Mesenchymal stem cell (in vitro differentiated cells and primary cell): ENCODE measurements at regions not wholly inside any gene's neighbourhood (a gene's known extent, or its start where the extent isn't known, plus 50 kb on each side); places are given as distances from the start of the nearest gene placed in this dataset.

Experiments
- DNase-seq: peaks from one replicate; pipeline ENCODE4 v3.0.0-alpha.2; 2013
- H2AFZ ChIP-seq: one replicate; pipeline ENCODE4 v1.6.1; 2013; ENCODE audit warnings: low read depth, mild to moderate bottlenecking, control low read depth, inconsistent platforms, low read length, moderate library complexity
- H2AK5ac ChIP-seq: 2 replicates; pipeline ENCODE4 v1.6.1; 2013; ENCODE audit warnings: low read length, moderate library complexity, mild to moderate bottlenecking, inconsistent platforms; ENCODE audit not compliant: severe bottlenecking
- H2BK120ac ChIP-seq: one replicate; pipeline ENCODE4 v1.6.1; 2013; ENCODE audit warnings: low read depth, mild to moderate bottlenecking, inconsistent platforms, low read length, moderate library complexity
- H2BK12ac ChIP-seq, 2 experiments: one replicate each; pipeline ENCODE4 v1.6.1; 2013; ENCODE audit warnings: inconsistent platforms in 2 of 2, low read length in 2 of 2, mild to moderate bottlenecking in 2 of 2, moderate library complexity in 2 of 2, control low read depth in 1 of 2
- H2BK15ac ChIP-seq: one replicate; pipeline ENCODE4 v1.6.1; 2013; ENCODE audit warnings: mild to moderate bottlenecking, low read depth, inconsistent platforms; ENCODE audit not compliant: poor library complexity, severe bottlenecking
- H2BK5ac ChIP-seq: 2 replicates; pipeline ENCODE4 v1.6.1; 2013; ENCODE audit warnings: low read depth, mild to moderate bottlenecking, low read length, control low read depth, inconsistent platforms; ENCODE audit not compliant: poor library complexity, severe bottlenecking
- H3K14ac ChIP-seq, 2 experiments: one replicate each; pipeline ENCODE4 v1.6.1; 2013; ENCODE audit warnings: inconsistent platforms in 2 of 2, low read length in 2 of 2, control low read depth in 1 of 2, mild to moderate bottlenecking in 1 of 2, moderate library complexity in 1 of 2
- H3K18ac ChIP-seq, 2 experiments: one replicate each; pipeline ENCODE4 v1.6.1; 2013; ENCODE audit warnings: inconsistent platforms in 2 of 2, low read length in 2 of 2, control low read depth in 1 of 2, low read depth in 1 of 2, mild to moderate bottlenecking in 1 of 2
- H3K23ac ChIP-seq, 2 experiments: one replicate each; pipeline ENCODE4 v1.6.1; 2013; ENCODE audit warnings: inconsistent platforms in 2 of 2, low read length in 2 of 2, mild to moderate bottlenecking in 2 of 2, moderate library complexity in 2 of 2, control low read depth in 1 of 2
- H3K27ac ChIP-seq: 2 replicates; pipeline ENCODE4 v1.5.1; 2013; ENCODE audit warnings: mild to moderate bottlenecking, moderate library complexity, low read length, control low read depth, inconsistent platforms; ENCODE audit not compliant: poor library complexity, severe bottlenecking
- H3K27me3 ChIP-seq, 2 experiments: 2 replicates each; pipeline versions ENCODE4 v1.6.1 to v1.7.0; 2013; ENCODE audit warnings: low read length in 2 of 2, mild to moderate bottlenecking in 2 of 2, moderate library complexity in 2 of 2, control low read depth in 1 of 2, inconsistent platforms in 1 of 2; ENCODE audit not compliant: control insufficient read depth in 1 of 2, insufficient read depth in 1 of 2
- H3K36me3 ChIP-seq, 2 experiments: 2 replicates each; pipeline versions ENCODE4 v1.6.1 to v1.7.0; 2013; ENCODE audit warnings: low read length in 2 of 2, control low read depth in 1 of 2, inconsistent platforms in 1 of 2, low read depth in 1 of 2, mild to moderate bottlenecking in 1 of 2; ENCODE audit not compliant: insufficient read depth in 2 of 2, control insufficient read depth in 1 of 2
- H3K4ac ChIP-seq, 2 experiments: one replicate each; pipeline ENCODE4 v1.6.1; 2013; ENCODE audit warnings: inconsistent platforms in 2 of 2, low read length in 2 of 2, mild to moderate bottlenecking in 2 of 2, moderate library complexity in 2 of 2, control low read depth in 1 of 2, low read depth in 1 of 2
- H3K4me1 ChIP-seq: 2 replicates; pipeline ENCODE4 v1.6.1; 2013; ENCODE audit warnings: low read depth, low read length, control low read depth; ENCODE audit not compliant: control insufficient read depth, insufficient read depth
- H3K4me2 ChIP-seq: 2 replicates; pipeline ENCODE4 v1.6.1; 2013; ENCODE audit warnings: low read length, mild to moderate bottlenecking, inconsistent platforms; ENCODE audit not compliant: poor library complexity, severe bottlenecking
- H3K4me3 ChIP-seq, 2 experiments: 2 replicates each; pipeline versions ENCODE4 v1.5.1 to v1.7.0; 2013; ENCODE audit warnings: low read length in 2 of 2, mild to moderate bottlenecking in 2 of 2, control low read depth in 1 of 2, low read depth in 1 of 2; ENCODE audit not compliant: insufficient read depth in 1 of 2
- H3K79me1 ChIP-seq: replicated peaks from 2 replicates; pipeline ENCODE4 v1.6.1; 2013; ENCODE audit warnings: mild to moderate bottlenecking, control low read depth, low read length, inconsistent platforms; ENCODE audit not compliant: poor library complexity, severe bottlenecking
- H3K9ac ChIP-seq: 2 replicates; pipeline ENCODE4 v1.7.0; 2013; ENCODE audit warnings: mild to moderate bottlenecking, low read length, moderate library complexity
- H3K9me3 ChIP-seq: 2 replicates; pipeline ENCODE4 v1.7.0; 2013; ENCODE audit warnings: mild to moderate bottlenecking, low read length; ENCODE audit not compliant: control insufficient read depth
- H4K8ac ChIP-seq: one replicate; pipeline ENCODE4 v1.6.1; 2013; ENCODE audit warnings: inconsistent platforms, mild to moderate bottlenecking, low read length, moderate library complexity
- H4K91ac ChIP-seq: one replicate; pipeline ENCODE4 v1.6.1; 2013; ENCODE audit warnings: mild to moderate bottlenecking, low read length, inconsistent platforms
- WGBS: methylation state at CpG from one replicate; pipeline ENCODE4 v1.1.7; 2013; ENCODE audit warnings: mixed read lengths; 5-methylcytosine and 5-hydroxymethylcytosine counted together

DNA sequence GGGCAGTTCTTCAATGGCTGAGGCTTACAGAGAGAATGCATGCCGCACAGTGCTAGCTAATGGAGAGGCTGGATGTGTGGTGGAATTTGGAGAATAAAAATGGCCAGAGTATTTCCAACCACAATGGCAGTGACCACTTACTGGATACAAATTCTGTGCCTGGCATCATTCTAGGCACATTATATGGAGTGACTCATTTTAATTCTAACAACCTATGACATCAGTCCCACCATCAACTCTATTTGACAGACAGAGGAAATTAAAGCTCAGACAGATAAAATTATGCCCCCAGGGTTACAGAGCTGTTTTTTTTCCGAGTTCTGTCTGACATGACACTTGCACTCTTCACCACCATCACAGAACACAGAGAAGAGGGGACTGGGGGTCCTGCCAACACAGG, 105.6 kb upstream of the IL12B start:
- Histone ChIP-seq H2AFZ (no peak overlapping the region), H4K8ac (no peak overlapping the region), H3K79me1 (no peaks in the 10 kb centered on the region), H3K18ac (no peak overlapping the region), H2AK5ac (no peak overlapping the region), H3K27me3 (peaks cover 23 to 78% of the 10 kb centered on the region in 2 experiments), H2BK5ac (no peak overlapping the region), H2BK15ac (no peak overlapping the region), H3K4me2 (no peak overlapping the region), H4K91ac (no peak overlapping the region), H2BK12ac (no peak overlapping the region), H3K9ac (no peak overlapping the region), H2BK120ac (no peak overlapping the region), H3K4ac (no peak overlapping the region), H3K14ac (no peak overlapping the region), H3K23ac (no peak overlapping the region), H3K9me3 (no peaks in the 10 kb centered on the region), H3K27ac (no peak overlapping the region), H3K4me3 (no peak overlapping the region), H3K4me1 (no peaks in the 10 kb centered on the region), H3K36me3 (no peaks in the 10 kb centered on the region)
- no peak for DNase-seq
- 71% methylated on average over 2 of the region's 2 CpGs for WGBS

DNA sequence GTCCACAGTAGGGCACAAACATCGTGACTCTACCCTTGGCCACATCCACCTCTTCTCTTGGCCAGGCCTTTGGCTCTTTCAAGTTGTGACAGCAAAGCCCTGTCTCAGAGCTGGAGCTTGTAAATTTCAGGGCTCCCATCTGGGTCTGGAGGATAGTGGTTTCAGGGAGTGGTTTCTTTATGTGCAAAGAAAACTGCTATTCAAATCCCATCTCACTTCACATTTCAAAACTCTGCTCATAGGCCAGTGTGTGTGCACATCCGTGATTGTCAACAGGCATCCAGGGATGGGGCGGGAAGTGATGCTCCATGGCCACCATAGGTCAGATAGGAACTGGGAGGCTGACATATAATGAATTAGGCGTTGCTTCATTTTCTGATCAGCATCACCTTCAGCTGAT, 107.8 kb upstream of the IL12B start:
- Histone ChIP-seq H2BK12ac (no peak overlapping the region), H3K79me1 (no peaks in the 10 kb centered on the region), H3K23ac (no peak overlapping the region), H2BK5ac (no peak overlapping the region), H2AFZ (no peak overlapping the region), H3K36me3 (no peaks in the 10 kb centered on the region), H3K27ac (no peak overlapping the region), H3K4me1 (no peaks in the 10 kb centered on the region), H4K91ac (no peak overlapping the region), H3K4ac (no peak overlapping the region), H3K27me3 (peaks cover 37 to 64% of the 10 kb centered on the region in 2 experiments), H3K4me3 (no peak overlapping the region), H4K8ac (no peak overlapping the region), H3K9ac (no peak overlapping the region), H3K4me2 (no peak overlapping the region), H3K9me3 (no peaks in the 10 kb centered on the region), H2BK15ac (no peak overlapping the region), H2BK120ac (no peak overlapping the region), H3K18ac (no peak overlapping the region), H3K14ac (no peak overlapping the region), H2AK5ac (no peak overlapping the region)
- 40% methylated on average over 2 of the region's 4 CpGs for WGBS
- no peak for DNase-seq

DNA sequence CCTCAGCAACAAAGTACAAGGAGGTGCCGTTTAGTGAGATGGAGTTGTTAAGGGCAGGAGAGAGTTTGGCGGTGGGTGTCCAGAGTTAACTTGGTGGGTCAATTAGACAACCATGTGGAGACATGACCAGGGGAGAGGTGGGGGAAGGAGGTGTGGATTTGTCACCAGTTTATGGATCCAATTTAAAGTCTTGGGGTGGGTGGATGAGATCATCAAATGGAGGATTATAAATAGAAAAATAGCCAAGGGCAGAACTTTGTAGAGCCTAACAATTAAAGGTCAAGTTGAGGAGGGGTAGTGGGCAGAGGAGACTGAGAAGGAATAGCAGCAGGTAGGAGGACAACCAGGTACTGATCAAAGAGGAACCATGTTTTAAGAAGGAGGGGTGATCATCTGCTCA, 108.7 kb upstream of the IL12B start:
- Histone ChIP-seq H4K91ac (no peak overlapping the region), H3K4me2 (no peak overlapping the region), H2BK5ac (no peak overlapping the region), H2AK5ac (no peak overlapping the region), H3K27ac (no peak overlapping the region), H3K14ac (no peak overlapping the region), H3K36me3 (no peaks in the 10 kb centered on the region), H3K4me3 (no peak overlapping the region), H3K9ac (no peak overlapping the region), H3K27me3 (peaks cover 35 to 59% of the 10 kb centered on the region in 2 experiments), H2BK120ac (no peak overlapping the region), H3K4ac (no peak overlapping the region), H3K9me3 (no peaks in the 10 kb centered on the region), H3K79me1 (no peaks in the 10 kb centered on the region), H3K23ac (no peak overlapping the region), H2BK12ac (no peak overlapping the region), H3K18ac (no peak overlapping the region), H4K8ac (no peak overlapping the region), H3K4me1 (no peaks in the 10 kb centered on the region), H2BK15ac (no peak overlapping the region), H2AFZ (no peak overlapping the region)
- DNase-seq, result no peak
- WGBS, result 94% methylated on average over 2 of the region's 2 CpGs

DNA sequence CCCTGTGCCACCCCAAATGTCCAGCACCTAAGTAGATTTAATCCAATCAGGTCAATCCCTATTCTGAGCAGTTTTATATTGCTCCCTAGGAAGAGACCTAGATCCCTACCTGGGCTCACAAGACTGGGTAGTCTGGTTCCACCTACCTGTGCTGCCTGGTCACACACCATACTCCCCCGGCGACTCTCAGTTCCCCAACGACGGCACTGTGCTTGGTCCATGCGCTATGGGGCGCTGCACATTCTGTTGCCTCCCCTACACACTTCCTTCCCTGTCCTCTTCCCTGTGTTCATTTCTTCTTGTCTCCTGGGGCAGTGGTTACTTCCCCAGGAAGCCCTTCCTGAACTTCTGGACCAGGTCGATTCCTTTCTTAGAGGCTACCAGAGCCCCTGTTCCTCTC, 109.9 kb upstream of the IL12B start:
- Histone ChIP-seq H2BK120ac (no peak overlapping the region), H2BK12ac (no peak overlapping the region), H4K91ac (no peak overlapping the region), H3K4ac (no peak overlapping the region), H3K27ac (no peak overlapping the region), H3K9ac (no peak overlapping the region), H3K23ac (no peak overlapping the region), H3K4me2 (no peak overlapping the region), H3K4me3 (no peak overlapping the region), H3K18ac (no peak overlapping the region), H2AFZ (no peak overlapping the region), H4K8ac (no peak overlapping the region), H3K14ac (no peak overlapping the region), H2BK15ac (no peak overlapping the region), H2BK5ac (no peak overlapping the region), H2AK5ac (no peak overlapping the region), H3K36me3 (no peaks in the 10 kb centered on the region), H3K9me3 (no peaks in the 10 kb centered on the region), H3K4me1 (no peaks in the 10 kb centered on the region), H3K79me1 (no peaks in the 10 kb centered on the region), H3K27me3 (peaks cover 34 to 54% of the 10 kb centered on the region in 2 experiments)
- WGBS, result 92% methylated on average over 7 of the region's 7 CpGs
- no peak for DNase-seq
